Activated T-helper 9 cell treated with anti-CD3 and anti-CD28 coated beads, Interleukin-2, amount 50 U/mL, for 16 hours (primary cell): ENCODE measurements at regions not wholly inside any gene's neighbourhood (a gene's known extent, or its start where the extent isn't known, plus 50 kb on each side); places are given as distances from the start of the nearest gene placed in this dataset.
"Not testable (repeated sequence)": the region's sequence is repeated elsewhere in the genome, so short reads cannot be mapped to it uniquely, and the experiment has no call there.

ENCODE experiments used
- DNase-seq: peaks from one replicate; pipeline ENCODE4 v3.0.0-alpha.2; 2020; ENCODE audit warnings: low read depth

- no peak for DNase-seq
Measured at GRCh38 chr12:104906695-104907094, 51.4 kb downstream of the SLC41A2 start.

DNA sequence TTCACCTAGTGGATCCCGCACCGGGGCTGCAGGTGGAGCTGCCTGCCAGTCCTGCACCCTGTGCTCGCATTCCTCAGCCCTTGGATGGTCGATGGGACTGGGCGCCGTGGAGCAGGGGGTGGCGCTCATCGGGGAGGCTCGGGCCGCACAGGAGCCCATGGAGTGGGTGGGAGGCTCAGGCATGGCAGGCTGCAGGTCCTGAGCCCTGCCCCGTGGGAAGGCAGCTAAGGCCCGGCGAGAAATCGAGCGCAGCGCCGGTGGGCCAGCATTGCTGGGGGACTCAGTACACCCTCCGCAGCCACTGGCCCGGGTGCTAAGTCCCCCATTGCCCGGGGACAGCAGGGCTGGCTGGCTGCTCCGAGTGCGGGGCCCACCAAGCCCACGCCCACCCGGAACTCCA is 52.6 kb downstream of the SLC41A2 start:
- DNase-seq = not testable (repeated sequence)

DNA sequence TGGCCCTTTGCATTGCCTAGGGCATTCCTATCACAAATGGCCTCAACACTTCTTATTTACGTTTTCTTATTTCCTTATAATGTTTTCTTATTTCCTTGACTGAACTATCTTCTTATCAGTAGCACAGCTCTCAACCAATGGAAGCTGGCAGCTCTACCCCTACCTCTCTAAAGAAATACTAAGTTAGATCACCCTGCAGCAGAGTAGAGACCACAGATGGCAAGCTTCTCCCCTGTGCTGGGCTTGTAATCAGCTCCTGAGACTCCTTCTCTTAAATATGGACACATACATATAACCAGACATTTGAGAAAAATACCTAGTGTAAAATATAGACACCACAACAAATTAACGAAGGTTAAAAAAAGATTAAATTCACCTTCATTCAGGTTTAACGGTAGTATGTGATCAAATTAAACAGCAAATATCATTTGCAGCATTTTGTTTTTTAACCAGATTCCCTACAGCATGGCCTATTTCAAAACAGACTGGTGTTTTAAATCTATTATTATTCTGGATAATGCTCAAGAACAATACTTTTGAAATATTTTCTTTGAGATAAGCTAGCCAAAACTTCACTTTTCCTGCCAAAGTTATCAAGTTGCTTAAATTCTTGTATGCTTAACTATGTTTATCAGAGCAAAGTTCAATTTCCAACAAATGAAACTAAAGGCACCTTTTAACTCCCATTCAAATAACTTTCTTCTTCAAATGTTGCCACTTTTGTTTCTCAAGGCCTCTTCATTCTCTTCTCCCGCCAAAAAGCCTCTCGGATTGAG is 54.3 kb downstream of the SLC41A2 start:
- DNase-seq = no peak

- no peak for DNase-seq
Measured at GRCh38 chr12:104902125-104902524, 56.0 kb downstream of the SLC41A2 start.

DNA sequence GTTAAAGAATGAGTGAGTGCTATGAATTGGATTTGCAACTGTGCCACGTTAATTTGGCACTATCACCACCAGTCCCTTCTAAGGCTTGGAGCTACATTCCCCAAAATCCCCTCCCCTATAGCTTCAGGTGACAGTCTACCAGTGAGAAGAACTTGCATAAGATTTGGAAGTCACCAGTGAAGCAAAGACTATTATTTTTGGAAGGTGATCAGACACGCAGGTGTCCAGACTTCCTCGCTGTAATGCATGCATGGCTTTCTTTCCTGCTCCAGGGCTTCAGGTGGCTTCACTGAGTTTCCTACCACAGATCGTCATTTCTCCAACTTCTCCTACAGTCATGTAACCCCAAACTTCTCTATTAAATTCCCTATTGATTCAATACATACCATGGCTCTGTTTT is 61.4 kb downstream of the SLC41A2 start:
- no peak for DNase-seq

GRCh38 chr12:104896146-104896545 is 61.9 kb downstream of the SLC41A2 start:
- DNase-seq = no peak

DNA sequence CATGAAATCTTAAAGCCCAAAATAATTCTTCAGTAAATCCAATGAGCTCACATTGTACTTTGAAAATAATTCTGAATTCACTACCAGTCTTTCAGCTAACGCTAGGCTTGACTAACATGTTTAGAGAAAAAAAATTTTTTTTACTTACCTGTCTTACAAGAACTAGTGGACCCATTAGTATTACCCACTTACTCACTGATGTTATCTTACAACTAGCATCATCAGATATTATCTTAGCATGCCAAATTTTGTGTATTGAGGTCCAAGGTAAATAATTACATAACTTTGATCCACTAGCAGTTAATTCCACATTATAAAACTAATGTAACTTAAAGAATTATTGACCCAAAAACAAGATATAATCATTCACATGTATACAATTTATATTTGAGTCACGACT is 62.7 kb downstream of the SLC41A2 start:
- no peak for DNase-seq

GRCh38 chr12:104890476-104891096 is 67.5 kb downstream of the SLC41A2 start:
- DNase-seq = no peak

- DNase-seq = no peak
Measured at GRCh38 chr12:104889735-104890134, 68.4 kb downstream of the SLC41A2 start.

DNA sequence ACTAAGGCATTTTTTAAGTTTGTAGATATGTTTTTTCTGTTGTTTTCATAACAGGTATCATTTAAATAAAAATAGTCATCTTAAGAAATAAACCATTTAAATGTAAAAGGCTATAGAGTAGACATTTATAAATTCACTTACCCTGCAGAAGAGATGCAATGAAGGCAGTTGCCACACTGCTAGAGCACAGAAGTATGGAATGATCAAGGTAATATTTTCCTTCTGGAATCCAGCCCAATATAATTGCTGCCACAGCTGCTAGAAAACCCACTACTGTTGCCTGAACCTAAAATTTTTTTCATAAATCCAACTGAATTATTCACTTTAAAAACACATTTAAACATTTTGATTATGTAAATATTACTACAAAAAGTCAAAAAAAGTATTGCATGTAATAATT is 69.2 kb downstream of the SLC41A2 start:
- no peak for DNase-seq

DNA sequence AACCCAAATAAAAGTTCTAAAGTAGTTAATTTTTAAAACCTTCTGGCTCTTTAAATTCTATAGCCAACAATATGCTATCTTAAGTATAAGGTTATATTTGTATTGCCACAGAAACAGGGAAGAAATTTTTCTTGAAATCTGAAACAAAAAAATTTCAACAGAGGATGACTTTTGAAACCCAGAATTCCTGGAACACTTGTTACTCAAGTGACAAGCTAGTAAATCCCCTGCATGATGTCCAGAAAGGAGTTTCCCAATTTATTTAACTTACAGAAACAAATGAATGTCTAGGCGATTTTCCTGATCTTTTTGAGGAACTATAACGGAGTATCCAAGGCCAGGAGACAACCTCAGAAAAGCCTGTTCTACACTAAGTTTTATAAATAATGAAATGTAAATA is 69.6 kb downstream of the SLC41A2 start:
- DNase-seq = no peak

DNA sequence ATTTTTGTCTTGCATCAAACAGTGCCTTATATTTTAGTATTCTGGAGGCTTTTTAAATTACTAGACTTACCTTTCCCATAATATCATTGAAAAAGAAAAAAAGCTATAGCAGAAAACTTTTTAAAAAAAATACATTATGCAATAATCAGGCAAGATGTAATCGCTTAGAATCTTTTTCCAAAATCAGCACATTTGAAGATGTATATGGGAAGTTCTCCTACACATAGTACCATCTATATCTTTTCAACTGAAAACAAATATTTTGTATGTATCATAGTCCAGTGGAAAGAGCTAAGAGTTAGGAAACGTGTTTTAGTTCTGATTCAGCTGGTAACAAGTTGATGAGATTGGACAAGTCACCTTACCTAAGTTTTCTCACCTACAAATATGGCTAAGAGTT is 70.6 kb downstream of the SLC41A2 start:
- DNase-seq = no peak

DNA sequence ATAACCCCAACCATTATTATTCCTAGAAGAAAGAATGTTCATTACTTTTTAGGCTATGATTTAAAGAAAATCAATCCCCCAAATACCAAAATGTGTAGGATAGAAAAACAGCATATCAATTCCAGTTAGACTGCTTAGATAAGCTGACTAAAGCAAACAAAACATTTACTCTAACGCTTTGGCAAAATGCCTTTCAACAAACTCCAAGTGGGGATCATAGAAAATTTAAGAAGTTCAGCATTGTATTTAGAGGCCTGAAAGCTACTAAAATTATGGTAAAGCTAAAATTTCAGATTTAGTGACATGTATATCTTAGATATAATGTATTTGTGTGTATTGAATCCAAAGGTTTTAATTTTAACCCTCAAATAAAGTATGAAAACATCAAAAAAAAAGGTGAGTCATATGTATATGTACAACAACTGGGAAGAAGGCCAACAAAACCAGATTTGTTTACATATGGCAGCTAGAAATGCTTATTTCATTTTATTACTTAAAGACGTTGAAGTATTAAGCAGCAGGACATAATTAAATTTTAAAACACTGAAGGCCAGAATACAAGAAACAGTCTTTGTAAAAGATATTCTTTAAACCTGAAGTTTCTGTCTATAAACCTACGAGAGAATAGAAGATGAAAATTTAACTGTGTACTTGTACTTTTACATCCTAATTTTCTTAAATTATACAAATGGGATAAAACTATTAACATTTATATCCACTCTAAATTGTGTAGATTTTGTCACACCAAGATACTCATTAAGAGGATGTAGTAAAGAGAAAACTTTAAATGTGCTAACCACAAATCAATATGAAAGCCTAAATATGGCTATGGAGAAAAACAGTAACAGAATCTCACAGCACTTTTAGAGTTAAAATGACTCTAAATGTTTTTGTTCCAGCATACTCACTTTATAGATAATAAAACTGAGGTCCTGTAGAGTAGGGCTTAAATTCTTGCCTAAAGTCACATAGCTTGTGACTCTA is 71.4 kb downstream of the SLC41A2 start:
- no peak for DNase-seq

- DNase-seq = not testable (repeated sequence)
Measured at GRCh38 chr12:104878858-104879257, 79.2 kb downstream of the SLC41A2 start.

DNA sequence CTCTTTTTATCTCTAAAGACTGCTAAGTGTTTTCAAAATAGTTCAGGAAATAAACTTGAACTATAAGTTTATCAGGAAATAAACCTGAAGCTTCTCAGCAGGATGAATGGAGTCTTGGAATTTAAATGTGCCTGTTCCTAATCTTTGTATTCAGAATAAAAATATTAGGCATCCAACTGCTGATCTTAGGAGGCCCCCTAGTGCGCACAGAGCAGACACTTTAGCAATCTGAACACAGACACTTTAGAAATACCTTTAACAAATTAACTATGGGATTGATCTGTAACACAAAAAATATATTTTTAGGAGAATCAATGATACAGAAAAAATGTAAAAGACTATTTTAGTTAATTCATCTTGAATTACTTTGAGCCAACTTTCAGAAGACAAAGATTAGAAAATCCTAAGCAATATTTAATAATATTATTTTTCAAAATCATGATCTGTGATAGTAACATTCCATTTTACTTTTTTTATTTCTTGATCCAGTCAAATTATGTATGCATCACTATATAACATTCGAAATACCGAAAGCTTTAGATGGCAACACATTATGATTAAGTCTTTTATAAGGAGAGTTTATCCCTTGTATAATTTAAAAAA is 80.9 kb downstream of the SLC41A2 start:
- DNase-seq = peak; percentile 3

DNA sequence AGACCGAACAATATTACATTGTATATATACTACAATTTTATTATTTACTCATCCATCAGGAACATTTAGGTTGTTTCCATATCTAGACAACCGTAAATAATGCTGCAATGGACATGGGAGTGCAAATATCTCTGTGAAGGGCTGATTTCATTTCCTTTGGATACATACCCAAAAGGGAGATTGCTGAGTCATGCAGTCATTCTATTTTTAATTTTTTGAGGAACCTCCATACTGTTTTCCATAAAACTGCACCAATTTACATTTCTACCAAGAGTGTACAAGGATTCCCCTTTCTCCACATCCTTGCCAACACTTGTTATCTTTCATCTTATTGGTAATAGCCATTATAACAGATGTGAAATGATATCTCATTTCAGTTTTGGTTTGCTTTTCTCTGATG is 84.7 kb downstream of the SLC41A2 start:
- no peak for DNase-seq

GRCh38 chr12:104870797-104871196 is 87.3 kb downstream of the SLC41A2 start:
- DNase-seq = no peak

GRCh38 chr12:104866291-104866690 is 91.8 kb downstream of the SLC41A2 start:
- no peak for DNase-seq

- DNase-seq = no peak
Measured at GRCh38 chr12:104865080-104865479, 93.0 kb downstream of the SLC41A2 start.

- no peak for DNase-seq
Measured at GRCh38 chr12:104864668-104865067, 93.4 kb downstream of the SLC41A2 start.

- DNase-seq = no peak
Measured at GRCh38 chr12:104863296-104863948, 94.7 kb downstream of the SLC41A2 start.
